ENCODE measurements at regions not wholly inside any gene's neighbourhood (a gene's known extent, or its start where the extent isn't known, plus 50 kb on each side); places are given as distances from the start of the nearest gene placed in this dataset.

DNA sequence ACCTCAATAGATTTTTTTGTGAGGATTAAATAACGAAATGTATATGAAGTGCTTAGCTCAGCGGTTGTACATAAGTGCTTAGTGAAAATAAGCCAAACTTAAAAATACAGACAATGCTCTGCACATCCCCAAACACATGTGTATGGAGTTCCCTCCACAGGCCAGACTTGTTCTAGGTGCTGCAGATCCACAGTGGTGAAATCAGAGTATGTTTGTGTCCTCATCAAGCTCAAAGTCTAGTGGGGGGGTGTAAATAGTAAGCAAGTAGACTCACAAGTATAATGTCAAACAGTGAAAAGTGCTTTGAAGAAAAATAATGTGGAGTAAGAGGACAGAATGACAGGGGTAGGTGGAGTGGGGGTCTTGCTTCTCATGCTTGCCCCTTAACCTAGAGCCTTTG lies 157.4 kb upstream of the SPRY4 start:
- no peak for DNase-seq (ENCODE audit: low read depth, low spot score)
- no TSS peak for BruUV-seq (replicated peaks)
- WGBS (ENCODE audit: insufficient coverage, insufficient replicate concordance, low lambda C conversion rate, missing lambda C conversion rate): 19% methylated on average over 2 of the region's 2 CpGs
- intact Hi-C loops (cut with micrococcal nuclease; ENCODE audit: unreplicated experiment) (no loop called here), in situ Hi-C loops (cut with MboI) (no loop called here)
- no peak for FAIRE-seq
- H3K36me3 ChIP-seq (ENCODE audit: control insufficient read depth in 2 of 2, insufficient read depth in 2 of 2, low read length in 1 of 2): no peaks in the 10 kb centered on the region
- no peaks in the 10 kb centered on the region for H4K20me1 ChIP-seq (ENCODE audit: control insufficient read depth, insufficient read depth)
- TF ChIP-seq, protein P1, sequence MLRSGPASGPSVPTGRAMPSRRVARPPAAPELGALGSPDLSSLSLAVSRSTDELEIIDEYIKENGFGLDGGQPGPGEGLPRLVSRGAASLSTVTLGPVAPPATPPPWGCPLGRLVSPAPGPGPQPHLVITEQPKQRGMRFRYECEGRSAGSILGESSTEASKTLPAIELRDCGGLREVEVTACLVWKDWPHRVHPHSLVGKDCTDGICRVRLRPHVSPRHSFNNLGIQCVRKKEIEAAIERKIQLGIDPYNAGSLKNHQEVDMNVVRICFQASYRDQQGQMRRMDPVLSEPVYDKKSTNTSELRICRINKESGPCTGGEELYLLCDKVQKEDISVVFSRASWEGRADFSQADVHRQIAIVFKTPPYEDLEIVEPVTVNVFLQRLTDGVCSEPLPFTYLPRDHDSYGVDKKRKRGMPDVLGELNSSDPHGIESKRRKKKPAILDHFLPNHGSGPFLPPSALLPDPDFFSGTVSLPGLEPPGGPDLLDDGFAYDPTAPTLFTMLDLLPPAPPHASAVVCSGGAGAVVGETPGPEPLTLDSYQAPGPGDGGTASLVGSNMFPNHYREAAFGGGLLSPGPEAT (IDR thresholded peaks at IDR 0.05; ENCODE audit: low read depth): no peak
- TF ChIP-seq CEBPB (IDR thresholded peaks at IDR 0.05; ENCODE audit: borderline replicate concordance in 1 of 2, low read depth in 2 of 2, low read length in 2 of 2) (no peak), MTA3 (IDR thresholded peaks at IDR 0.05; ENCODE audit: borderline replicate concordance, low read length) (no peak), YY1 (IDR thresholded peaks at IDR 0.05; ENCODE audit: low read depth, low read length) (no peak), RAD51 (IDR thresholded peaks at IDR 0.05) (no peak), STAT1 (conservative IDR thresholded peaks at IDR 0.05) (no peak), POLR2AphosphoS2 (IDR thresholded peaks at IDR 0.05; ENCODE audit: low read depth, low read length) (no peak), MXI1 (IDR thresholded peaks at IDR 0.05; ENCODE audit: low read depth, low read length) (no peak), SREBF1 (IDR thresholded peaks at IDR 0.05; ENCODE audit: low read length) (no peak), ZNF217 (IDR thresholded peaks at IDR 0.05) (no peak), ZZZ3 (IDR thresholded peaks at IDR 0.05; ENCODE audit: control insufficient read depth, insufficient read length, low read depth) (no peak), BCL11A (IDR thresholded peaks at IDR 0.05; ENCODE audit: low read depth, low read length) (no peak), SRF (IDR thresholded peaks at IDR 0.05; ENCODE audit: low read depth in 2 of 2, low read length in 2 of 2) (no peak), GATAD2B (conservative IDR thresholded peaks at IDR 0.05; ENCODE audit: low read depth) (no peak), ZNF384 (IDR thresholded peaks at IDR 0.05; ENCODE audit: borderline replicate concordance, low read depth, low read length) (no peak)
- TF ChIP-seq, protein P2, sequence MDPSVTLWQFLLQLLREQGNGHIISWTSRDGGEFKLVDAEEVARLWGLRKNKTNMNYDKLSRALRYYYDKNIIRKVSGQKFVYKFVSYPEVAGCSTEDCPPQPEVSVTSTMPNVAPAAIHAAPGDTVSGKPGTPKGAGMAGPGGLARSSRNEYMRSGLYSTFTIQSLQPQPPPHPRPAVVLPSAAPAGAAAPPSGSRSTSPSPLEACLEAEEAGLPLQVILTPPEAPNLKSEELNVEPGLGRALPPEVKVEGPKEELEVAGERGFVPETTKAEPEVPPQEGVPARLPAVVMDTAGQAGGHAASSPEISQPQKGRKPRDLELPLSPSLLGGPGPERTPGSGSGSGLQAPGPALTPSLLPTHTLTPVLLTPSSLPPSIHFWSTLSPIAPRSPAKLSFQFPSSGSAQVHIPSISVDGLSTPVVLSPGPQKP (IDR thresholded peaks at IDR 0.05; ENCODE audit: low read depth, low read length): no peak
- TF ChIP-seq, protein P3, sequence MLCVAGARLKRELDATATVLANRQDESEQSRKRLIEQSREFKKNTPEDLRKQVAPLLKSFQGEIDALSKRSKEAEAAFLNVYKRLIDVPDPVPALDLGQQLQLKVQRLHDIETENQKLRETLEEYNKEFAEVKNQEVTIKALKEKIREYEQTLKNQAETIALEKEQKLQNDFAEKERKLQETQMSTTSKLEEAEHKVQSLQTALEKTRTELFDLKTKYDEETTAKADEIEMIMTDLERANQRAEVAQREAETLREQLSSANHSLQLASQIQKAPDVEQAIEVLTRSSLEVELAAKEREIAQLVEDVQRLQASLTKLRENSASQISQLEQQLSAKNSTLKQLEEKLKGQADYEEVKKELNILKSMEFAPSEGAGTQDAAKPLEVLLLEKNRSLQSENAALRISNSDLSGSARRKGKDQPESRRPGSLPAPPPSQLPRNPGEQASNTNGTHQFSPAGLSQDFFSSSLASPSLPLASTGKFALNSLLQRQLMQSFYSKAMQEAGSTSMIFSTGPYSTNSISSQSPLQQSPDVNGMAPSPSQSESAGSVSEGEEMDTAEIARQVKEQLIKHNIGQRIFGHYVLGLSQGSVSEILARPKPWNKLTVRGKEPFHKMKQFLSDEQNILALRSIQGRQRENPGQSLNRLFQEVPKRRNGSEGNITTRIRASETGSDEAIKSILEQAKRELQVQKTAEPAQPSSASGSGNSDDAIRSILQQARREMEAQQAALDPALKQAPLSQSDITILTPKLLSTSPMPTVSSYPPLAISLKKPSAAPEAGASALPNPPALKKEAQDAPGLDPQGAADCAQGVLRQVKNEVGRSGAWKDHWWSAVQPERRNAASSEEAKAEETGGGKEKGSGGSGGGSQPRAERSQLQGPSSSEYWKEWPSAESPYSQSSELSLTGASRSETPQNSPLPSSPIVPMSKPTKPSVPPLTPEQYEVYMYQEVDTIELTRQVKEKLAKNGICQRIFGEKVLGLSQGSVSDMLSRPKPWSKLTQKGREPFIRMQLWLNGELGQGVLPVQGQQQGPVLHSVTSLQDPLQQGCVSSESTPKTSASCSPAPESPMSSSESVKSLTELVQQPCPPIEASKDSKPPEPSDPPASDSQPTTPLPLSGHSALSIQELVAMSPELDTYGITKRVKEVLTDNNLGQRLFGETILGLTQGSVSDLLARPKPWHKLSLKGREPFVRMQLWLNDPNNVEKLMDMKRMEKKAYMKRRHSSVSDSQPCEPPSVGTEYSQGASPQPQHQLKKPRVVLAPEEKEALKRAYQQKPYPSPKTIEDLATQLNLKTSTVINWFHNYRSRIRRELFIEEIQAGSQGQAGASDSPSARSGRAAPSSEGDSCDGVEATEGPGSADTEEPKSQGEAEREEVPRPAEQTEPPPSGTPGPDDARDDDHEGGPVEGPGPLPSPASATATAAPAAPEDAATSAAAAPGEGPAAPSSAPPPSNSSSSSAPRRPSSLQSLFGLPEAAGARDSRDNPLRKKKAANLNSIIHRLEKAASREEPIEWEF (IDR thresholded peaks at IDR 0.05; ENCODE audit: insufficient replicate concordance, low read depth, low read length): no peak
- no peaks in the 10 kb centered on the region; the same call in 2 of the 3 replicates for H3K9me3 ChIP-seq (replicated peaks; ENCODE audit: control insufficient read depth, insufficient read depth, low read length)
- H3K4me1 ChIP-seq (ENCODE audit: control insufficient read depth, insufficient read depth, low read length): no peaks in the 10 kb centered on the region
- SMC1A ChIA-PET (ENCODE audit: uncharacterized antibody, unreplicated experiment): no interaction called here
- POLR2A ChIA-PET: interaction anchor here (1.4 kb wide), 1 partner anchor 20 kb away, joined by 3 read pairs; no protein-coding TSS in a partner anchor
- H3K27ac ChIP-seq (ENCODE audit: control insufficient read depth, insufficient read depth): no peak overlapping the region
- H3K4me3 ChIP-seq: no peak overlapping the region
- H3K79me2 ChIP-seq (ENCODE audit: control insufficient read depth, insufficient read depth, low read length): no peaks in the 10 kb centered on the region
- no peak overlapping the region for H3K4me2 ChIP-seq (ENCODE audit: control insufficient read depth, insufficient read depth)
- no peak for ATAC-seq
- CTCF ChIA-PET: interaction anchor here (1.2 kb wide), 1 partner anchor 10 kb away, joined by 3 read pairs; no protein-coding TSS in a partner anchor
- H3K27me3 ChIP-seq (replicated peaks in 1 of 2; ENCODE audit: control insufficient read depth in 2 of 2, insufficient read depth in 2 of 2, low read length in 1 of 2): no peaks in the 10 kb centered on the region; a peak in 1 of 4 replicates
- H2AFZ ChIP-seq (ENCODE audit: control insufficient read depth, low read depth, low read length): no peak overlapping the region
- no peak overlapping the region for H3K9ac ChIP-seq (ENCODE audit: control insufficient read depth, insufficient read depth, low read length)
- RAD21 ChIA-PET (ENCODE audit: unreplicated experiment): no interaction called here

Data from GM12878 (cell line).